GM13977 (cell line): ENCODE measurements at regions not wholly inside any gene's neighbourhood (a gene's known extent, or its start where the extent isn't known, plus 50 kb on each side); places are given as distances from the start of the nearest gene placed in this dataset.
"Not testable (repeated sequence)": the region's sequence is repeated elsewhere in the genome, so short reads cannot be mapped to it uniquely, and the experiment has no call there.

ENCODE experiments used
- DNase-seq: peaks from one replicate; pipeline ENCODE4 v3.0.0; 2012; ENCODE audit warnings: low spot score
- in situ Hi-C: fragments of 300-500 bp; cut with MboI; formaldehyde crosslinking; loops from one replicate; pipeline ENCODE4 v1.12.0; 2022; ENCODE audit warnings: low sequenced_read_pairs, low pct_unique_long_range_greater_than_20kb, mixed read lengths, inconsistent platforms; ENCODE audit not compliant: unreplicated experiment
- TF ChIP-seq, protein P1 (sequence below): IDR thresholded peaks from 2 replicates; pipeline ENCODE4 v1.5.1; 2012; ENCODE audit warnings: mild to moderate bottlenecking, control low read depth; ENCODE audit not compliant: insufficient read depth; ENCODE audit errors: extremely low read depth, missing control alignments

DNA sequence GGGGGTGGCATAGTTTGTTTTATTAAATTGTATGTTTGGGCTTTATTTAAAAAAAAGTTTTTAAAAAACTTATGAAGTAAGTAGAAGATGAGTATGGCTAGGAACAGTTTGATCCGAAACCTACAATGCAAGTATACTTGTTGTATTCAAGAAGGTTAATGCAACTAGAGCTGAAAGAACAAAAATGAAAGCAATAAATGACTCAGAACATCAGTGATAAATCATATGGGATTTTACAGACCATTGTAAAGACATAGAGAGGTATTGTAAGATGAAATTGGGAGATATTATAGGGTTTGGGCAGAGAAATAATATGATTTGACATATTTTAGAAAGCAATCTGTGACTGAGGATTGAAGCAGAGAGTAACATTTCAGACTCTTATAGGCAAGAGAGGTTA lies 1135.3 kb downstream of the SLITRK5 start:
- no peak for DNase-seq
- TF ChIP-seq, protein P1, sequence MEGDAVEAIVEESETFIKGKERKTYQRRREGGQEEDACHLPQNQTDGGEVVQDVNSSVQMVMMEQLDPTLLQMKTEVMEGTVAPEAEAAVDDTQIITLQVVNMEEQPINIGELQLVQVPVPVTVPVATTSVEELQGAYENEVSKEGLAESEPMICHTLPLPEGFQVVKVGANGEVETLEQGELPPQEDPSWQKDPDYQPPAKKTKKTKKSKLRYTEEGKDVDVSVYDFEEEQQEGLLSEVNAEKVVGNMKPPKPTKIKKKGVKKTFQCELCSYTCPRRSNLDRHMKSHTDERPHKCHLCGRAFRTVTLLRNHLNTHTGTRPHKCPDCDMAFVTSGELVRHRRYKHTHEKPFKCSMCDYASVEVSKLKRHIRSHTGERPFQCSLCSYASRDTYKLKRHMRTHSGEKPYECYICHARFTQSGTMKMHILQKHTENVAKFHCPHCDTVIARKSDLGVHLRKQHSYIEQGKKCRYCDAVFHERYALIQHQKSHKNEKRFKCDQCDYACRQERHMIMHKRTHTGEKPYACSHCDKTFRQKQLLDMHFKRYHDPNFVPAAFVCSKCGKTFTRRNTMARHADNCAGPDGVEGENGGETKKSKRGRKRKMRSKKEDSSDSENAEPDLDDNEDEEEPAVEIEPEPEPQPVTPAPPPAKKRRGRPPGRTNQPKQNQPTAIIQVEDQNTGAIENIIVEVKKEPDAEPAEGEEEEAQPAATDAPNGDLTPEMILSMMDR = no peak
- in situ Hi-C loops = no loop called here

- TF ChIP-seq, protein P1 = no peak
- no peak for DNase-seq
- in situ Hi-C loops = no loop called here
These were observed 1146.4 kb downstream of the SLITRK5 start for GRCh38 chr13:88817560-88817959.

DNA sequence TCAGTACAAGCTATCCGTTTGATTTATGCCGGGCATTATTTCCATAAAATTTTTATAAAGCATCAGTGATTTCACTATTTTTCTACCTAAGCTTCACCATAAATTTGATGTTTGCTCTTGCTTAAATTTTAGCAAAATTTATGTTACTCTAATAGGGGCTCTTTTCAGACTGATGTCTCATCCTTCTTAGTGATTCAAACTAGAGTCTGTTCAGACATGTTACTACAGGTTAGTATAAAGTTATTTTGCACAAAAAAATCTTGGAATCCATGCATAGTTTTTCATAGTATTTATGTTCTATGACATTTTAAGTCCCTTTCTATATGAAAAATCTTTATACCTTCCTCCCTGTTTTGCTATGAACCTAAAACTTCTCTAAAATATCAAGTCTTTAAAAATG lies 1151.9 kb downstream of the SLITRK5 start:
- DNase-seq = no peak
- in situ Hi-C loops = no loop called here
- TF ChIP-seq, protein P1 = no peak

DNA sequence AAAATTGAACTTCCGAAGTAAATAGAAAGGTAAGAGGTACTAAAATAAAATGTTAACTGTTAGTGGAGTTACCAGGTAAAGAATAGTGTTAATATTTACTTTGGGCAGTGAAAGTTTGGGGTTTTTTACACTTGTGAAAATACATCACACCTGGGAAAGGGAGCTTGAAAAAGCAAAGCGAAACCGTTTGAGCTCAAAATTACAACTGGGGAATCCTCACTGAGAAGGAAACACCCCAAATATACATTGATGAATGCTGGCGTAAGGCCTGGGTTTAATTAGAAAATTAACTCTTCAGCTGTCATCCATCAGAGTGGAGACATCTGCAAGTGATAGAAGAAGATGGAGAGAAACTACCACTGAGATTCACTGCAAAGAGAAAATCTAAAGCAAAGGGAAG lies 1153.0 kb downstream of the SLITRK5 start:
- DNase-seq = no peak
- TF ChIP-seq, protein P1 = no peak
- in situ Hi-C loops = no loop called here

- DNase-seq = no peak
- TF ChIP-seq, protein P1 = no peak
- in situ Hi-C loops = no loop called here
These were observed 1168.9 kb downstream of the SLITRK5 start for GRCh38 chr13:88840085-88840484.

GRCh38 chr13:88852293-88852692 lies 1181.1 kb downstream of the SLITRK5 start:
- DNase-seq, in situ Hi-C loops: not testable (repeated sequence)

- in situ Hi-C loops = no loop called here
- TF ChIP-seq, protein P1 = no peak
- DNase-seq = no peak
These were observed 1186.1 kb downstream of the SLITRK5 start for GRCh38 chr13:88857256-88857655.
